OCI-LY1 (cell line): ENCODE measurements at regions not wholly inside any gene's neighbourhood (a gene's known extent, or its start where the extent isn't known, plus 50 kb on each side); places are given as distances from the start of the nearest gene placed in this dataset.

ENCODE experiments used
- EZH2 ChIP-seq: fragments of 200-600 bp; sonication (generic), shearing (Covaris generic); IDR thresholded peaks from 2 replicates; pipeline ENCODE4 v1.8.0; 2017; ENCODE audit warnings: borderline replicate concordance, mixed run types, mild to moderate bottlenecking, antibody characterized with exemption, low read length, moderate library complexity, mixed read lengths
- TF ChIP-seq, protein P1 (sequence below): fragments of 200-600 bp; sonication (generic), shearing (Covaris generic); IDR thresholded peaks from 2 replicates; pipeline ENCODE4 v1.5.1; 2017; ENCODE audit warnings: mild to moderate bottlenecking, antibody characterized with exemption, low read length, moderate library complexity, mixed read lengths

DNA sequence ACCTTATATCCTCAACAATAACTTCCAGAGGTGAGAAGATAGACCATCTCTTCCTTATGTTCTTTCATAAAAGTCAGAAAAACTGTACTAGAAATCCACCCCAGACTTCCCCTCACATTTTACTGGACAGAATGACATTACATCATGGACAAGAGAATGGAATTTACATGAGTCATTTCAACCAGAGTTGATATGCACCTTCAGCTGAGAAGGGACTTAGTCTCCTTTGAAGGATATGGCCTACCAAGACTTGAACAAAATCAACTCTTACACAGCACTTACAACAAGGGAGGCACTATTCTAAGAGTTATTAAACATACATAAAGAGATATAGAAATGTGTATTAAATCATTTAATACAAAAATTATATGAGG lies 380.0 kb upstream of the DPH6 start:
- TF ChIP-seq, protein P1, sequence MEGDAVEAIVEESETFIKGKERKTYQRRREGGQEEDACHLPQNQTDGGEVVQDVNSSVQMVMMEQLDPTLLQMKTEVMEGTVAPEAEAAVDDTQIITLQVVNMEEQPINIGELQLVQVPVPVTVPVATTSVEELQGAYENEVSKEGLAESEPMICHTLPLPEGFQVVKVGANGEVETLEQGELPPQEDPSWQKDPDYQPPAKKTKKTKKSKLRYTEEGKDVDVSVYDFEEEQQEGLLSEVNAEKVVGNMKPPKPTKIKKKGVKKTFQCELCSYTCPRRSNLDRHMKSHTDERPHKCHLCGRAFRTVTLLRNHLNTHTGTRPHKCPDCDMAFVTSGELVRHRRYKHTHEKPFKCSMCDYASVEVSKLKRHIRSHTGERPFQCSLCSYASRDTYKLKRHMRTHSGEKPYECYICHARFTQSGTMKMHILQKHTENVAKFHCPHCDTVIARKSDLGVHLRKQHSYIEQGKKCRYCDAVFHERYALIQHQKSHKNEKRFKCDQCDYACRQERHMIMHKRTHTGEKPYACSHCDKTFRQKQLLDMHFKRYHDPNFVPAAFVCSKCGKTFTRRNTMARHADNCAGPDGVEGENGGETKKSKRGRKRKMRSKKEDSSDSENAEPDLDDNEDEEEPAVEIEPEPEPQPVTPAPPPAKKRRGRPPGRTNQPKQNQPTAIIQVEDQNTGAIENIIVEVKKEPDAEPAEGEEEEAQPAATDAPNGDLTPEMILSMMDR, result no peak
- no peak for TF ChIP-seq EZH2
